ENCODE measurements at regions not wholly inside any gene's neighbourhood (a gene's known extent, or its start where the extent isn't known, plus 50 kb on each side); places are given as distances from the start of the nearest gene placed in this dataset.

GRCh38 chr13:99136427-99136954 is 64.2 kb upstream of the UBAC2 start:
- H3K4me1 ChIP-seq (ENCODE audit: control insufficient read depth, insufficient read depth, low read length), result no peaks in the 10 kb centered on the region
- no peaks in the 10 kb centered on the region for H3K27me3 ChIP-seq (ENCODE audit: control insufficient read depth in 1 of 2, insufficient read depth in 2 of 2, low read length in 2 of 2)
- H3K36me3 ChIP-seq (ENCODE audit: control insufficient read depth in 2 of 2, insufficient read depth in 2 of 2, low read length in 2 of 2), result no peaks in the 10 kb centered on the region
- H3K9ac ChIP-seq (ENCODE audit: low read length in 2 of 2), result no peak overlapping the region
- no peaks in the 10 kb centered on the region for H3K9me3 ChIP-seq (ENCODE audit: control insufficient read depth in 2 of 2, low read length in 2 of 2)
- H3K27ac ChIP-seq (ENCODE audit: low read length), result no peak overlapping the region
- H3K4me3 ChIP-seq (ENCODE audit: low read length in 2 of 2), result no peak overlapping the region

GRCh38 chr13:99140831-99141230 is 59.8 kb upstream of the UBAC2 start:
- no peaks in the 10 kb centered on the region for H3K36me3 ChIP-seq (ENCODE audit: control insufficient read depth in 2 of 2, insufficient read depth in 2 of 2, low read length in 2 of 2)
- no peaks in the 10 kb centered on the region for H3K9me3 ChIP-seq (ENCODE audit: control insufficient read depth in 2 of 2, low read length in 2 of 2)
- no peaks in the 10 kb centered on the region for H3K27me3 ChIP-seq (ENCODE audit: control insufficient read depth in 1 of 2, insufficient read depth in 2 of 2, low read length in 2 of 2)
- H3K4me1 ChIP-seq (ENCODE audit: control insufficient read depth, insufficient read depth, low read length), result no peaks in the 10 kb centered on the region
- H3K9ac ChIP-seq (ENCODE audit: low read length in 2 of 2), result no peak overlapping the region
- no peak overlapping the region for H3K4me3 ChIP-seq (ENCODE audit: low read length in 2 of 2)
- H3K27ac ChIP-seq (ENCODE audit: low read length), result no peak overlapping the region

- no peak overlapping the region for H3K9ac ChIP-seq (ENCODE audit: low read length in 2 of 2)
- H3K27me3 ChIP-seq (ENCODE audit: control insufficient read depth in 1 of 2, insufficient read depth in 2 of 2, low read length in 2 of 2), result no peaks in the 10 kb centered on the region
- H3K4me3 ChIP-seq (ENCODE audit: low read length in 2 of 2), result no peak overlapping the region
- H3K27ac ChIP-seq (ENCODE audit: low read length), result no peak overlapping the region
- H3K36me3 ChIP-seq (ENCODE audit: control insufficient read depth in 2 of 2, insufficient read depth in 2 of 2, low read length in 2 of 2), result no peaks in the 10 kb centered on the region
- no peaks in the 10 kb centered on the region for H3K9me3 ChIP-seq (ENCODE audit: control insufficient read depth in 2 of 2, low read length in 2 of 2)
- H3K4me1 ChIP-seq (ENCODE audit: control insufficient read depth, insufficient read depth, low read length), result no peaks in the 10 kb centered on the region
These were observed 56.8 kb upstream of the UBAC2 start for GRCh38 chr13:99143904-99144303.

- Histone ChIP-seq H3K27me3 (ENCODE audit: control insufficient read depth in 1 of 2, insufficient read depth in 2 of 2, low read length in 2 of 2) (no peaks in the 10 kb centered on the region), H3K9ac (ENCODE audit: low read length in 2 of 2) (no peak overlapping the region)
These were observed 56.3 kb upstream of the UBAC2 start for GRCh38 chr13:99144306-99144705.

GRCh38 chr13:99145461-99145860 is 55.2 kb upstream of the UBAC2 start:
- Histone ChIP-seq H3K9ac (ENCODE audit: low read length in 2 of 2) (no peak overlapping the region), H3K4me1 (ENCODE audit: control insufficient read depth, insufficient read depth, low read length) (no peaks in the 10 kb centered on the region), H3K27me3 (ENCODE audit: control insufficient read depth in 1 of 2, insufficient read depth in 2 of 2, low read length in 2 of 2) (no peaks in the 10 kb centered on the region), H3K4me3 (ENCODE audit: low read length in 2 of 2) (no peak overlapping the region), H3K36me3 (ENCODE audit: control insufficient read depth in 2 of 2, insufficient read depth in 2 of 2, low read length in 2 of 2) (no peaks in the 10 kb centered on the region), H3K9me3 (ENCODE audit: control insufficient read depth in 2 of 2, low read length in 2 of 2) (no peaks in the 10 kb centered on the region), H3K27ac (ENCODE audit: low read length) (no peak overlapping the region)

More at GRCh38 chr13:99144306-99144705, 56.3 kb upstream of the UBAC2 start:
- Histone ChIP-seq H3K4me3 (ENCODE audit: low read length in 2 of 2) (no peak overlapping the region), H3K4me1 (ENCODE audit: control insufficient read depth, insufficient read depth, low read length) (no peaks in the 10 kb centered on the region), H3K9me3 (ENCODE audit: control insufficient read depth in 2 of 2, low read length in 2 of 2) (no peaks in the 10 kb centered on the region), H3K27ac (ENCODE audit: low read length) (no peak overlapping the region), H3K36me3 (ENCODE audit: control insufficient read depth in 2 of 2, insufficient read depth in 2 of 2, low read length in 2 of 2) (no peaks in the 10 kb centered on the region)

- H3K27me3 ChIP-seq (ENCODE audit: control insufficient read depth in 1 of 2, insufficient read depth in 2 of 2, low read length in 2 of 2), result no peaks in the 10 kb centered on the region
- H3K27ac ChIP-seq (ENCODE audit: low read length), result no peak overlapping the region
- no peak overlapping the region for H3K9ac ChIP-seq (ENCODE audit: low read length in 2 of 2)
- no peak overlapping the region for H3K4me3 ChIP-seq (ENCODE audit: low read length in 2 of 2)
- no peaks in the 10 kb centered on the region for H3K4me1 ChIP-seq (ENCODE audit: control insufficient read depth, insufficient read depth, low read length)
- no peaks in the 10 kb centered on the region for H3K36me3 ChIP-seq (ENCODE audit: control insufficient read depth in 2 of 2, insufficient read depth in 2 of 2, low read length in 2 of 2)
- H3K9me3 ChIP-seq (ENCODE audit: control insufficient read depth in 2 of 2, low read length in 2 of 2), result no peaks in the 10 kb centered on the region
These were observed 49.9 kb upstream of the UBAC2 start for GRCh38 chr13:99150575-99151361.

Measured in stomach smooth muscle (tissue), 2 donors.